Activated T-cell treated with anti-CD3 and anti-CD28 coated beads for 4 hours (primary cell): ENCODE measurements at regions not wholly inside any gene's neighbourhood (a gene's known extent, or its start where the extent isn't known, plus 50 kb on each side); places are given as distances from the start of the nearest gene placed in this dataset.
A peak's percentile ranks its signal among the peaks of the same experiment; 100 is the strongest.

ENCODE experiments used
- DNase-seq: peaks from one replicate; pipeline ENCODE4 v3.0.0-alpha.2; 2020

- no peak for DNase-seq
Measured at GRCh38 chr3:56889131-56889530, 87.4 kb upstream of the ARHGEF3 start.

- DNase-seq, result no peak
Measured at GRCh38 chr3:56887402-56888025, 85.8 kb upstream of the ARHGEF3 start.

- no peak for DNase-seq
Measured at GRCh38 chr3:56886314-56886713, 84.6 kb upstream of the ARHGEF3 start.

- no peak for DNase-seq
Measured at GRCh38 chr3:56885879-56886278, 84.1 kb upstream of the ARHGEF3 start.

DNA sequence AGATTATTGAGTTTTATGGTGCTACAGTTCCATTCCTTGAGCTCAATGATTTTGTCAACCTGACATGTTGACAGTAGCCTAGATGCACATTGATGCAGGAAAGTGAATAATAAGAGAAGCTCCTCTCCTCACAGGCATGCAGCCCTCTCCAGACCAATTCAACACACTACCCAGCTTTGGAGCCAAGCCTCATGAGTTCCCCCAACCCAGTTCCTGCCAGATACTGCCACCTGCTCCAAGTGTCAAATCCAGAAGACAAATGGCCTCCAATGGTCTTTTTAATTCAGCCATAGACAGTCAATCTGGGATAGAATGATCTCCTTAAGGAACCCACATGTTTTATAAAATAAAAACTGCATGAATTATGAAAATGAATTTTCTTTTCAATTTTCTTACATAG, 83.7 kb upstream of the ARHGEF3 start:
- DNase-seq, result no peak

DNA sequence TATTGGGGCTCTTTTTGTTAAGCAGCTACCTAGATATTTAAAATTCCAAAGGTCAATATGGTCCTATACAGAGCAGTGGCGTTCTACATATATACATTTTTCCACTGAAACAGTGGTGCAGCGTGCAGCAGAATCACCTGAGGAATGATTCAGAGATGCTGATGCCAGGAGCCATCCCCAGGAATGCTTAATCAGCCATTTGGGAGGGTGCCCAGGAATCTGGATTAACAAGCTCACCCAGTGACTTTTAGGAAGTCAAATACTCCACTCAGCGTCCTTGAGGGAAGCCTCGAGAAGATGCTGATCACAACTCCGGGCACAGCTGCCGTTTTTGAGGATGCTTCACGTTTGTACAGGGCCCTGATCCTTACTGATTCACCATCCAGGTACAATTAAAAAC, 82.6 kb upstream of the ARHGEF3 start:
- no peak for DNase-seq

DNA sequence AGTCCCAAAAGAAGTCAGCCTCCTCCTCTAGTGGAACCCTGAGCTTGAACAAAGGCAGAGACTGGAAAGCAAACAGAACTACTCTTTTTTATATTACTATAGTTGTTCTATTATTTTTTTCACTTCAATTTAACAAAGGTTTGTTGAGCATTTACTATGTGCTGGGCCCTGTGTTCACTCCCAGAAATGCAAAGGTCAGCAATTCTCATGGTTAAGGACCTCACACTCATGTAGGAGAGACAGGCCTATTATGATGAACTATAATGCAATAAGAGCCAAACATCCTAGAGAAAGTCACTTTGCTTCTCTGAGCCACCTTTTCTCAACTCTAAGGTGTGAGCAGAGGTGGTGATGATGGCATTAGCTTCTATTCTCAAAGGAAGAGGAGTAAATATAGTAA, 82.1 kb upstream of the ARHGEF3 start:
- no peak for DNase-seq

- no peak for DNase-seq
Measured at GRCh38 chr3:56882896-56883295, 81.1 kb upstream of the ARHGEF3 start.

- no peak for DNase-seq
Measured at GRCh38 chr3:56881841-56882240, 80.1 kb upstream of the ARHGEF3 start.

GRCh38 chr3:56880720-56881575, 79.2 kb upstream of the ARHGEF3 start:
- DNase-seq, result no peak

DNA sequence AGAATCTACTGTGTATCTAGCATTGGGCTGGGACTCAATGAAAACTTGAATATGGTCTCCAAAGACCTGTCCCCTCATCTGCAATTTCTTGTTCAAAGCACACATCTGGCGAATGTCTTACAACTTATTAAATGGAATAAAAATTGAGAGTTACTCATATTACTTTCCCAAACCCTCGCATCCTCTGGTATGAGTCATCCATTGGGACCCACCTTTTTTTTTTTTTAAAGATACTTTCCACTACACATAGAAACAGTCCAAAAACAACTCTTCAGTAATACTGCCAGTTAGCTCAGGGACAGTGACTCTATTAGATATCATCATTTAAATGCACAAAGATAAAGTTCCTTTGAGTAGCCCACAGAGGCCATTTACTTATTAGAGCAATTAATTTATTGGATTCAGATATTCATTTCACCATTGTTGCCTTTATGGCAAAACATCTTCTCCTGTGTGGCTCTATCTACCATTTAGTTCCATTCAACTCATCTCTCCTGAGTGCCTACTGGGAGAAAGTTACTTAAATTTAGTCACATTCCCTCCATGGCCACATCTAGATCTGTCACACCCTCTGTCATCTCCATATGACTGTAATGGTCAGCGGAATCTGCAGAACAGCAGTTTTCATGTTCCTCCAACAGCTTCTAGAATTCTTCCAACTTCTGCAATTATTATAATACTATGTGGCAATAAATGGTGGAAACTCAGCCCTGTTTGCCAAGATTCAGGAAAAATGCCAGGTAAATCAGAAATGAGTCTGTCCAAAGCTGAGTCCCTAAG, 77.9 kb upstream of the ARHGEF3 start:
- no peak for DNase-seq

- DNase-seq, result peak; percentile 45
Measured at GRCh38 chr3:56878074-56878473, 76.3 kb upstream of the ARHGEF3 start.

GRCh38 chr3:56876916-56877315, 75.2 kb upstream of the ARHGEF3 start:
- no peak for DNase-seq

GRCh38 chr3:56874269-56874668, 72.5 kb upstream of the ARHGEF3 start:
- no peak for DNase-seq

GRCh38 chr3:56870436-56870835, 68.7 kb upstream of the ARHGEF3 start:
- no peak for DNase-seq

GRCh38 chr3:56869157-56869889, 67.6 kb upstream of the ARHGEF3 start:
- no peak for DNase-seq

GRCh38 chr3:56868706-56869105, 67.0 kb upstream of the ARHGEF3 start:
- DNase-seq, result no peak

- no peak for DNase-seq
Measured at GRCh38 chr3:56867671-56868070, 65.9 kb upstream of the ARHGEF3 start.

DNA sequence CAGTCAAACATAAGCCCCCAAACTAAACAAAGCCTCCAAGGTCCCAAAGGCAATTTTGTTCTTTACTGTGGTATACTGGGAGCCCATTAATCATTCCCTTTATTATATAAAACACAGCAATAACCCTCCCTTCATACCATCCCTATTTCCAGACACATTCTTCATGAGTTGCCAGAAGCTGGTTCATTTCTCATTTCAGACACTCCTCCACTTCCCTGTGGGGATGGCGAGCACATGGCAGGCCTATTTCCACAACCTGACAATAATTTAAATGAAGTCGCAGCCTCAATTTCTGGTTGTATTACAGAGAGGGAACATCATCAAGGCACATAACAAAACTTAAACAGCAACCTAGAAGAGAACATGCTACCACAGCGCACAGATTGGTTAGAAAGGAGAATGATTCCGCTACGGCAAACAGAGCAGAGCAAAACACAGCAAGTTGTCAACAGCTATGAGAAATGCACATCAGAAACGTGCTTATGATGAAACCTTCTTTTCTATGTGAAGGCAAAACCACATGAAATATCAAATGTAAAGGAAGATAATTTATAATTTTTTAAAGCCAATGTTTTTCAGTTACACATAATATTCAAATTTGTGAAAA, 63.3 kb upstream of the ARHGEF3 start:
- DNase-seq, result no peak

- DNase-seq, result no peak
Measured at GRCh38 chr3:56864090-56864489, 62.3 kb upstream of the ARHGEF3 start.

DNA sequence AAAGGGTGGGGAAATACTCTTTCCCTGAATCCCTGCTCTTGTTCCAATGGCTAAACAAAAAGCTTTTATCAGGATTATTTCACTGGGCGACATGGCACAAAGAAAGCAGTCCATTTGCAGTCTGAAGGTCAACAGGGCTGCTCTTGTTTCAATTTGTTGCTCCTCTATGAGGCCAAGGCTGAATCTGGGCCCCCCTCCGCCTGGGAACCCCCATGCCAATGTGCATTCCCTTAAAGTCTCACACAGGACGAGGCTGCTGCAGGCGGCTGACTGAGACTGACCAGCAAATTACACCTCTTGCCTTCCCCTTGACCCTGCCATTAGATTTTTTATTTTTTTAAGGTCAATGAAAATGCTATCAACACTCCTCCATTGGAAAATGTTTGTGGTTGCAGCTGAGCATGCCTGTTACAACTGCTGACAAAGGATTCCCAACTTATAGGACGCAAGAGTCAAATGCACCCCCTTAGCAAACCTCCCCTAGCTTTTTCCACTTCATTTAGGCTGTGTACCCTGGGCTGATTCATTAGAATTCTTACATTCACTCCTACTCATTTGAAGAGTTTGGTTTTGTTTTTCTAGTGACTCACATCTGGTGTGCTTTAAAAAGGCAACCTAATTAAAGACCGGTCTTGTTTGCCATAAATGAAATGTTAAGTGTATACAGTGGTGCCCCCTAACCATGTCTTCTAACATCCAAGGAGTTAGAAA, 60.8 kb upstream of the ARHGEF3 start:
- no peak for DNase-seq

DNA sequence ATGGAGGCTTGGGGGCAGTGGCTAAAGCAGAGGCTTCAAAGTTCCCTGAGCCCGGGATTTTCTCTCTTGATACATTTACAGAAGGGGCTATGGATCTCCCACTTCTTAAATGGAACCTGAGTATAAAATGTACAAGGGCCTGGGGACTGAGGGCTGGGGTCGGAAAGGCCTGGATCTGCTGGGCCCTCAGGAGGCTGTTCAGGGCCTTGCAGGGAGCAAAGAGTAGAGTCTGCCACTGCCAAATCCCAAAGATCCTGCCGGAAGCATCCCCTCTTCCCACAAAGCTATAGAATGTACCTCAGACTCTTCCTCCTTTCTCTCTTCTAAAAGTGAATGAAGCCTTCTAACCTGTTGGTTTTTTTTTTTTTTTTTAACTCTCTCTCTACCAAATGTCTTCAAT, 59.8 kb upstream of the ARHGEF3 start:
- no peak for DNase-seq
